Right atrium auricular region (tissue), 2 donors: ENCODE measurements at regions not wholly inside any gene's neighbourhood (a gene's known extent, or its start where the extent isn't known, plus 50 kb on each side); places are given as distances from the start of the nearest gene placed in this dataset.
A peak's percentile ranks its signal among the peaks of the same experiment; 100 is the strongest.

ENCODE experiments used
- DNase-seq: peaks from one replicate; pipeline ENCODE4 v3.0.0-alpha.2; 2019; ENCODE audit warnings: low spot score
- H3K27ac ChIP-seq, 2 donors: fragments of 200-600 bp; sonication (generic); 1 replicate in 1 of 2; 2 replicates in 1 of 2; pipeline ENCODE4 v1.5.1; 2016 to 2019
- H3K27me3 ChIP-seq, 2 donors: fragments of 200-600 bp; sonication (generic); one replicate each; pipeline versions ENCODE4 v1.5.1 to v1.6.0; 2017 to 2019
- H3K36me3 ChIP-seq: fragments of 200-600 bp; sonication (generic); one replicate; pipeline ENCODE4 v1.5.1; 2016
- H3K4me1 ChIP-seq, 2 donors: fragments of 200-600 bp; sonication (generic); one replicate each; pipeline versions ENCODE4 v1.5.1 to v1.6.0; 2017 to 2019
- H3K4me3 ChIP-seq, 2 donors: fragments of 200-600 bp; sonication (generic); 1 replicate in 1 of 2; 2 replicates in 1 of 2; pipeline ENCODE4 v1.5.1; 2017 to 2019; ENCODE audit warnings: mild to moderate bottlenecking in 1 of 2, moderate library complexity in 1 of 2
- H3K9me3 ChIP-seq, 2 donors: fragments of 200-600 bp; sonication (generic); one replicate each; pipeline ENCODE4 v1.5.1; 2019
- CTCF ChIP-seq, 2 donors: fragments of 200-600 bp; sonication (generic); IDR thresholded peaks; one replicate each; pipeline ENCODE4 v1.5.1; 2019; ENCODE audit warnings: antibody characterized with exemption in 2 of 2

GRCh38 chr13:99894840-99895443 is 76.6 kb downstream of the ZIC5 start:
- Histone ChIP-seq H3K36me3 (no peaks in the 10 kb centered on the region), H3K27ac (no peak overlapping the region), H3K4me1 (peaks cover 0 to 12% of the 10 kb centered on the region in 2 donors), H3K9me3 (no peaks in the 10 kb centered on the region), H3K27me3 (peaks cover 5 to 16% of the 10 kb centered on the region in 2 donors), H3K4me3 (peak overlapping the region in 1 of 2 donors; percentile 40)
- DNase-seq = no peak
- TF ChIP-seq CTCF (IDR thresholded peaks at IDR 0.05) = no peak

GRCh38 chr13:99894105-99894839 is 77.3 kb downstream of the ZIC5 start:
- peak; percentile 42 for DNase-seq
- Histone ChIP-seq H3K27me3 (peaks cover 5 to 16% of the 10 kb centered on the region in 2 donors), H3K4me1 (peaks cover 0 to 12% of the 10 kb centered on the region in 2 donors), H3K9me3 (no peaks in the 10 kb centered on the region), H3K36me3 (no peaks in the 10 kb centered on the region), H3K4me3 (no peak overlapping the region), H3K27ac (no peak overlapping the region)
- TF ChIP-seq CTCF (IDR thresholded peaks at IDR 0.05) = no peak

- Histone ChIP-seq H3K9me3 (no peaks in the 10 kb centered on the region), H3K27ac (no peak overlapping the region), H3K4me1 (peaks cover 0 to 12% of the 10 kb centered on the region in 2 donors), H3K4me3 (no peak overlapping the region), H3K36me3 (no peaks in the 10 kb centered on the region), H3K27me3 (peaks cover 5 to 16% of the 10 kb centered on the region in 2 donors)
- no peak for DNase-seq
- no peak for TF ChIP-seq CTCF (IDR thresholded peaks at IDR 0.05)
Observed at GRCh38 chr13:99893567-99893966, 78.0 kb downstream of the ZIC5 start.

GRCh38 chr13:99892866-99893504 is 78.6 kb downstream of the ZIC5 start:
- Histone ChIP-seq H3K27me3 (peaks cover 5 to 16% of the 10 kb centered on the region in 2 donors), H3K36me3 (no peaks in the 10 kb centered on the region)
- no peak for DNase-seq

GRCh38 chr13:99892196-99892613 is 79.4 kb downstream of the ZIC5 start:
- Histone ChIP-seq H3K4me1 (peaks cover 0 to 12% of the 10 kb centered on the region in 2 donors), H3K36me3 (no peaks in the 10 kb centered on the region), H3K27me3 (peaks cover 5 to 16% of the 10 kb centered on the region in 2 donors), H3K4me3 (no peak overlapping the region), H3K9me3 (no peaks in the 10 kb centered on the region), H3K27ac (no peak overlapping the region)
- no peak for DNase-seq
- TF ChIP-seq CTCF (IDR thresholded peaks at IDR 0.05) = no peak

More at GRCh38 chr13:99892866-99893504, 78.6 kb downstream of the ZIC5 start:
- H3K27ac ChIP-seq = no peak overlapping the region
- H3K9me3 ChIP-seq = no peaks in the 10 kb centered on the region
- H3K4me1 ChIP-seq = peaks cover 0 to 12% of the 10 kb centered on the region in 2 donors
- no peak for TF ChIP-seq CTCF (IDR thresholded peaks at IDR 0.05)
- H3K4me3 ChIP-seq = no peak overlapping the region
